SK-N-SH (cell line): ENCODE measurements at regions not wholly inside any gene's neighbourhood (a gene's known extent, or its start where the extent isn't known, plus 50 kb on each side); places are given as distances from the start of the nearest gene placed in this dataset.

Experiments
- CTCF ChIA-PET: fragments of 300-600, 350-600 bp; formaldehyde crosslinking; extraction: SDS; loops from one replicate; lab custom pipeline; 2021; lab: Yijun Ruan, JAX
- POLR2A ChIA-PET: fragments of 350-600 bp; sonication (Branson Sonifier 250); formaldehyde crosslinking; extraction: SDS; loops from one replicate; lab custom pipeline; 2020; ENCODE audit warnings: antibody characterized with exemption, inconsistent platforms; lab: Yijun Ruan, JAX
- DNase-seq: peaks from one replicate; pipeline ENCODE4 v3.0.0; 2012
- H2AFZ ChIP-seq: fragments of 200-600 bp; sonication (generic); 2 replicates; pipeline ENCODE4 v1.8.1; 2016; ENCODE audit warnings: antibody characterized with exemption, mild to moderate bottlenecking, low read depth
- H3F3A ChIP-seq: fragments of 200-600 bp; sonication (generic); replicated peaks from 2 replicates; pipeline ENCODE3; 2016; ENCODE audit warnings: antibody characterized with exemption, mild to moderate bottlenecking; ENCODE audit not compliant: insufficient read depth
- H3K27ac ChIP-seq, 2 experiments: fragments of 200-500 bp in 1 of 2; fragments of 200-600 bp in 1 of 2; sonication (Bioruptor generic) in 1 of 2; sonication (generic), shearing (Covaris generic) in 1 of 2; 2 replicates each; pipeline versions ENCODE4 v1.5.1 to v1.6.1; 2014 to 2016; ENCODE audit warnings: low read depth in 2 of 2, inconsistent platforms in 1 of 2, low read length in 1 of 2, mild to moderate bottlenecking in 1 of 2, mixed read lengths in 1 of 2
- H3K27me3 ChIP-seq: fragments of 200-600 bp; sonication (generic), shearing (Covaris generic); 2 replicates; pipeline ENCODE4 v1.6.1; 2016; ENCODE audit warnings: mixed run types; ENCODE audit not compliant: insufficient read depth
- H3K36me3 ChIP-seq, 2 experiments: fragments of 200-500 bp in 1 of 2; fragments of 200-600 bp in 1 of 2; sonication (Bioruptor generic) in 1 of 2; sonication (generic) in 1 of 2; replicated peaks in 1 of 2; 2 replicates each; pipeline versions ENCODE3 to v1.5.1; 2014 to 2016; ENCODE audit warnings: low read length in 1 of 2, mild to moderate bottlenecking in 1 of 2; ENCODE audit not compliant: insufficient read depth in 2 of 2, control insufficient read depth in 1 of 2
- H3K4me1 ChIP-seq, 2 experiments: fragments of 200-500 bp in 1 of 2; fragments of 200-600 bp in 1 of 2; sonication (Bioruptor generic) in 1 of 2; sonication (generic), shearing (Covaris generic) in 1 of 2; 2 replicates each; pipeline versions ENCODE4 v1.5.1 to v1.6.1; 2014 to 2016; ENCODE audit warnings: low read depth in 1 of 2, low read length in 1 of 2, mixed run types in 1 of 2; ENCODE audit not compliant: insufficient read depth in 2 of 2, control insufficient read depth in 1 of 2
- H3K4me2 ChIP-seq: fragments of 200-600 bp; sonication (generic), shearing (Covaris generic); 2 replicates; pipeline ENCODE4 v1.6.1; 2017; ENCODE audit warnings: mixed run types
- H3K4me3 ChIP-seq, 2 experiments: fragments of 200-500 bp in 1 of 2; fragments of 200-600 bp in 1 of 2; sonication (Bioruptor generic) in 1 of 2; sonication (generic), shearing (Covaris generic) in 1 of 2; 2 replicates each; pipeline versions ENCODE4 v1.5.1 to v1.8.1; 2014 to 2016; ENCODE audit warnings: low read depth in 2 of 2, inconsistent platforms in 1 of 2, low read length in 1 of 2, mild to moderate bottlenecking in 1 of 2, mixed read lengths in 1 of 2, moderate library complexity in 1 of 2
- H3K79me2 ChIP-seq: fragments of 200-600 bp; sonication (generic); 2 replicates; pipeline ENCODE4 v1.8.1; 2017; ENCODE audit warnings: mild to moderate bottlenecking; ENCODE audit not compliant: insufficient read depth
- H3K9ac ChIP-seq: fragments of 200-600 bp; sonication (generic); 2 replicates; pipeline ENCODE4 v1.6.1; 2017; ENCODE audit warnings: mixed run types
- H3K9me2 ChIP-seq: fragments of 200-600 bp; sonication (generic); 2 replicates; pipeline ENCODE4 v1.6.1; 2017; ENCODE audit warnings: mixed run types
- H3K9me3 ChIP-seq: fragments of 200-600 bp; sonication (generic); 2 replicates; pipeline ENCODE4 v1.6.1; 2017; ENCODE audit warnings: mixed run types, mild to moderate bottlenecking, moderate library complexity
- H4K20me1 ChIP-seq: fragments of 200-600 bp; sonication (generic); 2 replicates; pipeline ENCODE4 v1.6.1; 2017; ENCODE audit warnings: mild to moderate bottlenecking, mixed run types; ENCODE audit not compliant: insufficient read depth
- ELF1 ChIP-seq: IDR thresholded peaks from 2 replicates; pipeline ENCODE4 v1.4.0; 2012
- EZH2phosphoT487 ChIP-seq: fragments of 200-600 bp; sonication (generic); IDR thresholded peaks from 2 replicates; pipeline ENCODE4 v1.6.1; 2017; ENCODE audit warnings: low read depth, mixed run types, mild to moderate bottlenecking, antibody characterized with exemption, moderate library complexity, borderline replicate concordance
- FOSL2 ChIP-seq: IDR thresholded peaks from 2 replicates; pipeline ENCODE4 v1.4.0; 2012; ENCODE audit warnings: low read depth, mild to moderate bottlenecking, moderate library complexity, borderline replicate concordance
- GABPA ChIP-seq: IDR thresholded peaks from 2 replicates; pipeline ENCODE4 v1.4.0; 2012; ENCODE audit warnings: low read depth, mild to moderate bottlenecking
- MEF2A ChIP-seq: IDR thresholded peaks from 2 replicates; pipeline ENCODE4 v1.4.0; 2012; ENCODE audit warnings: low read depth, borderline replicate concordance
- NFIC ChIP-seq: IDR thresholded peaks from 2 replicates; pipeline ENCODE4 v1.4.0; 2012; ENCODE audit warnings: borderline replicate concordance
- NRF1 ChIP-seq: IDR thresholded peaks from 2 replicates; pipeline ENCODE4 v1.6.1; 2012; ENCODE audit warnings: low read depth, mild to moderate bottlenecking, low read length
- POLR2AphosphoS5 ChIP-seq: IDR thresholded peaks from 2 replicates; pipeline ENCODE4 v1.6.1; 2012; ENCODE audit warnings: low read depth, low read length
- RCOR1 ChIP-seq: fragments of 150-350 bp; IDR thresholded peaks from 2 replicates; pipeline ENCODE4 v1.6.1; 2017; ENCODE audit warnings: antibody characterized with exemption, low read length
- RXRA ChIP-seq: IDR thresholded peaks from 2 replicates; pipeline ENCODE4 v1.4.0; 2012; ENCODE audit warnings: low read depth, mild to moderate bottlenecking, borderline replicate concordance
- TCF12 ChIP-seq: IDR thresholded peaks from 2 replicates; pipeline ENCODE4 v1.4.0; 2012
- ZBTB33 ChIP-seq: IDR thresholded peaks from 2 replicates; pipeline ENCODE4 v1.4.0; 2012; ENCODE audit warnings: low read depth, borderline replicate concordance
- WGBS: methylation state at CpG from one replicate; pipeline ENCODE4 v1.1.6; 2017; ENCODE audit warnings: low lambda C conversion rate; 5-methylcytosine and 5-hydroxymethylcytosine counted together
- TF ChIP-seq, protein P1 (sequence below): fragments of 150-350 bp; IDR thresholded peaks from 2 replicates; pipeline ENCODE4 v1.6.1; 2016; ENCODE audit warnings: mild to moderate bottlenecking, low read depth, low read length
- TF ChIP-seq, protein P2 (sequence below): IDR thresholded peaks from 2 replicates; pipeline ENCODE4; 2012
- TF ChIP-seq, protein P3 (sequence below): fragments of 200-600 bp; sonication (generic); IDR thresholded peaks from 2 replicates; pipeline ENCODE4 v1.6.1; 2017; ENCODE audit warnings: antibody characterized with exemption, mild to moderate bottlenecking, moderate library complexity

- no peaks in the 10 kb centered on the region for H4K20me1 ChIP-seq
- H3K4me1 ChIP-seq: peaks cover 9 to 32% of the 10 kb centered on the region in 2 experiments
- H3K4me2 ChIP-seq: no peak overlapping the region
- POLR2A ChIA-PET: no interaction called here
- no peak for DNase-seq
- no peaks in the 10 kb centered on the region for H3K36me3 ChIP-seq
- no peaks in the 10 kb centered on the region for H3K27me3 ChIP-seq
- peaks cover 33% of the 10 kb centered on the region for H3F3A ChIP-seq
- no peaks in the 10 kb centered on the region for H3K9me2 ChIP-seq
- no peak overlapping the region for H3K9ac ChIP-seq
- CTCF ChIA-PET: no interaction called here
- H2AFZ ChIP-seq: no peak overlapping the region
- WGBS: 97% methylated on average over 1 of the region's 1 CpG
- H3K27ac ChIP-seq: no peak overlapping the region
- TF ChIP-seq GABPA (no peak), NFIC (no peak), POLR2AphosphoS5 (no peak), EZH2phosphoT487 (no peak), MEF2A (no peak), FOSL2 (no peak)
- TF ChIP-seq, protein P1, sequence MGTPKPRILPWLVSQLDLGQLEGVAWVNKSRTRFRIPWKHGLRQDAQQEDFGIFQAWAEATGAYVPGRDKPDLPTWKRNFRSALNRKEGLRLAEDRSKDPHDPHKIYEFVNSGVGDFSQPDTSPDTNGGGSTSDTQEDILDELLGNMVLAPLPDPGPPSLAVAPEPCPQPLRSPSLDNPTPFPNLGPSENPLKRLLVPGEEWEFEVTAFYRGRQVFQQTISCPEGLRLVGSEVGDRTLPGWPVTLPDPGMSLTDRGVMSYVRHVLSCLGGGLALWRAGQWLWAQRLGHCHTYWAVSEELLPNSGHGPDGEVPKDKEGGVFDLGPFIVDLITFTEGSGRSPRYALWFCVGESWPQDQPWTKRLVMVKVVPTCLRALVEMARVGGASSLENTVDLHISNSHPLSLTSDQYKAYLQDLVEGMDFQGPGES: no peak
- no peaks in the 10 kb centered on the region for H3K9me3 ChIP-seq
- no peak overlapping the region for H3K4me3 ChIP-seq
- H3K79me2 ChIP-seq: no peaks in the 10 kb centered on the region
Observed at GRCh38 chr20:53874706-53875105, 195.7 kb downstream of the BCAS1 start.

DNA sequence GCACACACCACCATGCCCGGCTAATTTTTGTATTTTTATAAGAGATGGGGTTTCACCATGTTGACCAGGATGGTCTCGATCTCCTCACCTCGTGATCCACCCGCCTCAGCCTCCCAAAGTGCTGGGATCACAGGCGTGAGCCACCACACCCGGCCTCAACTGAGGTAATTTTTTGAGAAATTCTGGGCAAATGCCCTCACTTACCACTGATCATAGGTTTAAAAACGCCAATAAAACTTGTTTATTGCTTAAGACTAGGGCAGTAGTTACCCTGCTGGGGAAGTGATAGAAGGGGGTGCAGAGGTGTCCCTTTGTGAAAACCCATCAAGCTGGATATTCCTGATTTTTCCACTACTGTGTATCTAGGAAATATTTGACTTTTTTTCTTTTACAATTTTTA is 196.3 kb downstream of the BCAS1 start:
- TF ChIP-seq EZH2phosphoT487: no peak
- TF ChIP-seq ZBTB33: no peak
- no peak for TF ChIP-seq ELF1
- TF ChIP-seq, protein P2, sequence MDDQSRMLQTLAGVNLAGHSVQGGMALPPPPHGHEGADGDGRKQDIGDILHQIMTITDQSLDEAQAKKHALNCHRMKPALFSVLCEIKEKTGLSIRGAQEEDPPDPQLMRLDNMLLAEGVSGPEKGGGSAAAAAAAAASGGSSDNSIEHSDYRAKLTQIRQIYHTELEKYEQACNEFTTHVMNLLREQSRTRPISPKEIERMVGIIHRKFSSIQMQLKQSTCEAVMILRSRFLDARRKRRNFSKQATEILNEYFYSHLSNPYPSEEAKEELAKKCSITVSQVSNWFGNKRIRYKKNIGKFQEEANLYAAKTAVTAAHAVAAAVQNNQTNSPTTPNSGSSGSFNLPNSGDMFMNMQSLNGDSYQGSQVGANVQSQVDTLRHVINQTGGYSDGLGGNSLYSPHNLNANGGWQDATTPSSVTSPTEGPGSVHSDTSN: no peak
- TF ChIP-seq RCOR1: no peak
- no peak for TF ChIP-seq TCF12
- TF ChIP-seq, protein P3, sequence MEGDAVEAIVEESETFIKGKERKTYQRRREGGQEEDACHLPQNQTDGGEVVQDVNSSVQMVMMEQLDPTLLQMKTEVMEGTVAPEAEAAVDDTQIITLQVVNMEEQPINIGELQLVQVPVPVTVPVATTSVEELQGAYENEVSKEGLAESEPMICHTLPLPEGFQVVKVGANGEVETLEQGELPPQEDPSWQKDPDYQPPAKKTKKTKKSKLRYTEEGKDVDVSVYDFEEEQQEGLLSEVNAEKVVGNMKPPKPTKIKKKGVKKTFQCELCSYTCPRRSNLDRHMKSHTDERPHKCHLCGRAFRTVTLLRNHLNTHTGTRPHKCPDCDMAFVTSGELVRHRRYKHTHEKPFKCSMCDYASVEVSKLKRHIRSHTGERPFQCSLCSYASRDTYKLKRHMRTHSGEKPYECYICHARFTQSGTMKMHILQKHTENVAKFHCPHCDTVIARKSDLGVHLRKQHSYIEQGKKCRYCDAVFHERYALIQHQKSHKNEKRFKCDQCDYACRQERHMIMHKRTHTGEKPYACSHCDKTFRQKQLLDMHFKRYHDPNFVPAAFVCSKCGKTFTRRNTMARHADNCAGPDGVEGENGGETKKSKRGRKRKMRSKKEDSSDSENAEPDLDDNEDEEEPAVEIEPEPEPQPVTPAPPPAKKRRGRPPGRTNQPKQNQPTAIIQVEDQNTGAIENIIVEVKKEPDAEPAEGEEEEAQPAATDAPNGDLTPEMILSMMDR: no peak
- TF ChIP-seq RXRA: no peak
- TF ChIP-seq NRF1: no peak
- TF ChIP-seq NFIC: no peak
- TF ChIP-seq, all 33 proteins: peak for 0
- DNase-seq: no peak
- CTCF ChIA-PET: no interaction called here
- H3K36me3 ChIP-seq: no peaks in the 10 kb centered on the region
- no peaks in the 10 kb centered on the region for H3K9me3 ChIP-seq
- no peaks in the 10 kb centered on the region for H3K27me3 ChIP-seq
- H3K4me3 ChIP-seq: no peak overlapping the region
- H2AFZ ChIP-seq: no peak overlapping the region
- POLR2A ChIA-PET: no interaction called here
- H3K4me1 ChIP-seq: peaks cover 9 to 36% of the 10 kb centered on the region in 2 experiments
- peaks cover 37% of the 10 kb centered on the region for H3F3A ChIP-seq
- H3K9me2 ChIP-seq: no peaks in the 10 kb centered on the region
- no peak overlapping the region for H3K9ac ChIP-seq
- H3K4me2 ChIP-seq: no peak overlapping the region
- H4K20me1 ChIP-seq: no peaks in the 10 kb centered on the region
- no peaks in the 10 kb centered on the region for H3K79me2 ChIP-seq
- no peak overlapping the region for H3K27ac ChIP-seq
- WGBS: 95% methylated on average over 7 of the region's 7 CpGs
